Liver (tissue), 8 donors: ENCODE measurements at regions not wholly inside any gene's neighbourhood (a gene's known extent, or its start where the extent isn't known, plus 50 kb on each side); places are given as distances from the start of the nearest gene placed in this dataset.

Experiments
- DNase-seq: peaks from one replicate; pipeline ENCODE4 v3.0.0-alpha.2; 2017; ENCODE audit warnings: low spot score
- H3K27ac ChIP-seq, 2 donors: one replicate each; pipeline ENCODE4 v1.7.0; 2013; ENCODE audit warnings: inconsistent platforms in 2 of 2, low read length in 2 of 2, control low read depth in 1 of 2, low read depth in 1 of 2, mild to moderate bottlenecking in 1 of 2
- H3K27me3 ChIP-seq, 4 donors: one replicate each; pipeline versions ENCODE4 v1.6.1 to v1.7.0; 2013; ENCODE audit warnings: low read length in 3 of 4, inconsistent platforms in 1 of 4, mild to moderate bottlenecking in 1 of 4, moderate library complexity in 1 of 4; ENCODE audit not compliant: control insufficient read depth in 4 of 4, insufficient read depth in 4 of 4
- H3K36me3 ChIP-seq, 4 donors: one replicate each; pipeline versions ENCODE4 v1.6.1 to v1.7.0; 2013; ENCODE audit warnings: low read length in 3 of 4, mild to moderate bottlenecking in 3 of 4, low read depth in 1 of 4, moderate library complexity in 1 of 4; ENCODE audit not compliant: control insufficient read depth in 4 of 4, insufficient read depth in 3 of 4
- H3K4me1 ChIP-seq, 4 donors: one replicate each; pipeline versions ENCODE4 v1.6.1 to v1.7.0; 2013; ENCODE audit warnings: low read length in 3 of 4, mild to moderate bottlenecking in 3 of 4, moderate library complexity in 1 of 4; ENCODE audit not compliant: control insufficient read depth in 4 of 4, insufficient read depth in 4 of 4
- H3K4me3 ChIP-seq, 3 donors: one replicate each; pipeline versions ENCODE4 v1.6.1 to v1.7.0; 2013; ENCODE audit warnings: low read length in 3 of 3, control low read depth in 1 of 3, low read depth in 1 of 3, mild to moderate bottlenecking in 1 of 3
- H3K9ac ChIP-seq, 2 donors: one replicate each; pipeline ENCODE4 v1.7.0; 2013; ENCODE audit warnings: low read length in 2 of 2, mild to moderate bottlenecking in 2 of 2, moderate library complexity in 2 of 2, control low read depth in 1 of 2, low read depth in 1 of 2
- H3K9me3 ChIP-seq, 4 donors: one replicate each; pipeline versions ENCODE4 v1.6.1 to v1.7.0; 2013; ENCODE audit warnings: low read length in 3 of 4; ENCODE audit not compliant: control insufficient read depth in 4 of 4
- ATF3 ChIP-seq: IDR thresholded peaks from 2 replicates; pipeline ENCODE4 v1.6.1; 2016; ENCODE audit warnings: antibody characterized with exemption
- CTCF ChIP-seq: fragments of 150-350 bp; IDR thresholded peaks from 2 replicates; pipeline ENCODE4 v1.5.1; 2017; ENCODE audit warnings: improper control_type of control experiment, low read depth, low read length; ENCODE audit not compliant: missing input control
- EGR1 ChIP-seq, 2 donors: IDR thresholded peaks; 2 replicates each; pipeline ENCODE4 v1.6.1; 2016 to 2018; ENCODE audit warnings: antibody characterized with exemption in 2 of 2, low read depth in 2 of 2
- FOXA1 ChIP-seq: IDR thresholded peaks from 2 replicates; pipeline ENCODE4 v1.6.1; 2016; ENCODE audit warnings: antibody characterized with exemption
- FOXA2 ChIP-seq: IDR thresholded peaks from 2 replicates; pipeline ENCODE4 v1.6.1; 2016; ENCODE audit warnings: antibody characterized with exemption
- GABPA ChIP-seq, 2 donors: IDR thresholded peaks in 1 of 2; conservative IDR thresholded peaks in 1 of 2; 2 replicates each; pipeline ENCODE4 v1.6.1; 2016; ENCODE audit warnings: antibody characterized with exemption in 2 of 2, mild to moderate bottlenecking in 1 of 2, moderate library complexity in 1 of 2
- HNF4G ChIP-seq: IDR thresholded peaks from 2 replicates; pipeline ENCODE4 v1.6.1; 2016; ENCODE audit warnings: antibody characterized with exemption
- JUND ChIP-seq, 2 donors: IDR thresholded peaks; 2 replicates each; pipeline ENCODE4 v1.6.1; 2016; ENCODE audit warnings: antibody characterized with exemption in 2 of 2
- RAD21 ChIP-seq, 2 donors: IDR thresholded peaks; 2 replicates each; pipeline ENCODE4 v1.6.1; 2016; ENCODE audit warnings: antibody characterized with exemption in 2 of 2, mild to moderate bottlenecking in 2 of 2
- RXRA ChIP-seq, 2 donors: IDR thresholded peaks; 2 replicates each; pipeline ENCODE4 v1.6.1; 2017 to 2018; ENCODE audit warnings: antibody characterized with exemption in 2 of 2, mild to moderate bottlenecking in 1 of 2
- SP1 ChIP-seq: IDR thresholded peaks from 2 replicates; pipeline ENCODE4 v1.6.1; 2018; ENCODE audit warnings: antibody characterized with exemption, mild to moderate bottlenecking
- TAF1 ChIP-seq: conservative IDR thresholded peaks from 2 replicates; pipeline ENCODE4 v1.6.1; 2016; ENCODE audit warnings: antibody characterized with exemption, mild to moderate bottlenecking
- WGBS: extraction: QIAGEN DNeasy Blood & Tissue Kit; methylation state at CpG from one replicate; pipeline ENCODE4 v1.1.7; 2013; 5-methylcytosine and 5-hydroxymethylcytosine counted together
- TF ChIP-seq, protein P1 (sequence below): IDR thresholded peaks from 2 replicates; pipeline ENCODE4 v1.6.1; 2016; ENCODE audit warnings: antibody characterized with exemption
- TF ChIP-seq, protein P2 (sequence below): IDR thresholded peaks from 2 replicates; pipeline ENCODE4 v1.6.1; 2016; ENCODE audit warnings: antibody characterized with exemption, mild to moderate bottlenecking
- TF ChIP-seq, protein P3 (sequence below): IDR thresholded peaks from 2 replicates; pipeline ENCODE4 v1.6.1; 2016; ENCODE audit warnings: antibody characterized with exemption
- donor health status: healthy.
- donor health status: healthy.
- donor health status: healthy.
- donor health status: healthy.
- donor health status: healthy.

DNA sequence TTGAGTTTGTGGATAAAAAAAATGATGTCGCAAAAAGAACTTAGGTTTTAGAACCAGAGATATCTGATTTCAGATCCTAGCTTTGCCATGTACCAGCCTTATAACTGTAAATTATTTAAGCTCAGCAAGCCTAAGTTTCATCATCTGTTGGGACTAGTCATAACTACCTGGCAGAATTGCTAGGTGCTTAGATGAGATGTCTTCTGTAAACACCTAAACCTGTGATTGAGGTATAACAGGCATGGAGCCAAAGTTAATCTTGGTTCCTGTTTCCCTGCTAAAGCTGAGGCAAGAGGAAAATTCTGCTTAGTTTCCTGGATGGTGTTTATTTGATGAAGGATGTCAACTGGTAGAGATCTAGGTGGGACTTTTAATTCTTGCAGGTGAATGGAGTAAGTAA is 331.3 kb upstream of the RBMS3 start:
- Histone ChIP-seq H3K9ac (no peak overlapping the region), H3K4me3 (no peak overlapping the region), H3K4me1 (no peaks in the 10 kb centered on the region), H3K9me3 (no peaks in the 10 kb centered on the region), H3K27ac (no peak overlapping the region), H3K36me3 (no peaks in the 10 kb centered on the region), H3K27me3 (no peaks in the 10 kb centered on the region)
- no peak for DNase-seq
- TF ChIP-seq FOXA2, result no peak
- no peak for TF ChIP-seq RAD21 (IDR thresholded peaks at IDR 0.05)
- TF ChIP-seq SP1, result no peak
- no peak for TF ChIP-seq CTCF
- no peak for TF ChIP-seq FOXA1
- TF ChIP-seq, protein P1, sequence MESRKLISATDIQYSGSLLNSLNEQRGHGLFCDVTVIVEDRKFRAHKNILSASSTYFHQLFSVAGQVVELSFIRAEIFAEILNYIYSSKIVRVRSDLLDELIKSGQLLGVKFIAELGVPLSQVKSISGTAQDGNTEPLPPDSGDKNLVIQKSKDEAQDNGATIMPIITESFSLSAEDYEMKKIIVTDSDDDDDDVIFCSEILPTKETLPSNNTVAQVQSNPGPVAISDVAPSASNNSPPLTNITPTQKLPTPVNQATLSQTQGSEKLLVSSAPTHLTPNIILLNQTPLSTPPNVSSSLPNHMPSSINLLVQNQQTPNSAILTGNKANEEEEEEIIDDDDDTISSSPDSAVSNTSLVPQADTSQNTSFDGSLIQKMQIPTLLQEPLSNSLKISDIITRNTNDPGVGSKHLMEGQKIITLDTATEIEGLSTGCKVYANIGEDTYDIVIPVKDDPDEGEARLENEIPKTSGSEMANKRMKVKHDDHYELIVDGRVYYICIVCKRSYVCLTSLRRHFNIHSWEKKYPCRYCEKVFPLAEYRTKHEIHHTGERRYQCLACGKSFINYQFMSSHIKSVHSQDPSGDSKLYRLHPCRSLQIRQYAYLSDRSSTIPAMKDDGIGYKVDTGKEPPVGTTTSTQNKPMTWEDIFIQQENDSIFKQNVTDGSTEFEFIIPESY, result no peak
- TF ChIP-seq JUND (IDR thresholded peaks at IDR 0.05), result no peak
- TF ChIP-seq EGR1 (IDR thresholded peaks at IDR 0.05; ENCODE audit: low read depth in 2 of 2), result no peak
- no peak for TF ChIP-seq GABPA (IDR thresholded peaks at IDR 0.05 in 1 of 2, conservative IDR thresholded peaks at IDR 0.05 in 1 of 2)
- no peak for TF ChIP-seq ATF3
- TF ChIP-seq, protein P2, sequence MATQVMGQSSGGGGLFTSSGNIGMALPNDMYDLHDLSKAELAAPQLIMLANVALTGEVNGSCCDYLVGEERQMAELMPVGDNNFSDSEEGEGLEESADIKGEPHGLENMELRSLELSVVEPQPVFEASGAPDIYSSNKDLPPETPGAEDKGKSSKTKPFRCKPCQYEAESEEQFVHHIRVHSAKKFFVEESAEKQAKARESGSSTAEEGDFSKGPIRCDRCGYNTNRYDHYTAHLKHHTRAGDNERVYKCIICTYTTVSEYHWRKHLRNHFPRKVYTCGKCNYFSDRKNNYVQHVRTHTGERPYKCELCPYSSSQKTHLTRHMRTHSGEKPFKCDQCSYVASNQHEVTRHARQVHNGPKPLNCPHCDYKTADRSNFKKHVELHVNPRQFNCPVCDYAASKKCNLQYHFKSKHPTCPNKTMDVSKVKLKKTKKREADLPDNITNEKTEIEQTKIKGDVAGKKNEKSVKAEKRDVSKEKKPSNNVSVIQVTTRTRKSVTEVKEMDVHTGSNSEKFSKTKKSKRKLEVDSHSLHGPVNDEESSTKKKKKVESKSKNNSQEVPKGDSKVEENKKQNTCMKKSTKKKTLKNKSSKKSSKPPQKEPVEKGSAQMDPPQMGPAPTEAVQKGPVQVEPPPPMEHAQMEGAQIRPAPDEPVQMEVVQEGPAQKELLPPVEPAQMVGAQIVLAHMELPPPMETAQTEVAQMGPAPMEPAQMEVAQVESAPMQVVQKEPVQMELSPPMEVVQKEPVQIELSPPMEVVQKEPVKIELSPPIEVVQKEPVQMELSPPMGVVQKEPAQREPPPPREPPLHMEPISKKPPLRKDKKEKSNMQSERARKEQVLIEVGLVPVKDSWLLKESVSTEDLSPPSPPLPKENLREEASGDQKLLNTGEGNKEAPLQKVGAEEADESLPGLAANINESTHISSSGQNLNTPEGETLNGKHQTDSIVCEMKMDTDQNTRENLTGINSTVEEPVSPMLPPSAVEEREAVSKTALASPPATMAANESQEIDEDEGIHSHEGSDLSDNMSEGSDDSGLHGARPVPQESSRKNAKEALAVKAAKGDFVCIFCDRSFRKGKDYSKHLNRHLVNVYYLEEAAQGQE, result no peak
- TF ChIP-seq HNF4G, result no peak
- 95% methylated on average over 1 of the region's 1 CpG for WGBS

GRCh38 chr3:28950614-28951013 is 330.3 kb upstream of the RBMS3 start:
- H3K4me3 ChIP-seq, result no peak overlapping the region
- H3K27ac ChIP-seq, result no peak overlapping the region
- DNase-seq, result no peak
- H3K27me3 ChIP-seq, result no peaks in the 10 kb centered on the region
- no peak overlapping the region for H3K9ac ChIP-seq
- no peaks in the 10 kb centered on the region for H3K36me3 ChIP-seq
- H3K9me3 ChIP-seq, result no peaks in the 10 kb centered on the region
- no peaks in the 10 kb centered on the region for H3K4me1 ChIP-seq
- TF ChIP-seq, protein P1, result no peak
- TF ChIP-seq CTCF (no peak), HNF4G (no peak), FOXA2 (no peak), RXRA (IDR thresholded peaks at IDR 0.05) (no peak), SP1 (no peak), FOXA1 (no peak), TAF1 (no peak), EGR1 (IDR thresholded peaks at IDR 0.05; ENCODE audit: low read depth in 2 of 2) (no peak), ATF3 (no peak), JUND (IDR thresholded peaks at IDR 0.05) (no peak)
- TF ChIP-seq, protein P3, sequence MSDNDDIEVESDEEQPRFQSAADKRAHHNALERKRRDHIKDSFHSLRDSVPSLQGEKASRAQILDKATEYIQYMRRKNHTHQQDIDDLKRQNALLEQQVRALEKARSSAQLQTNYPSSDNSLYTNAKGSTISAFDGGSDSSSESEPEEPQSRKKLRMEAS, result no peak
